GF-D8 (cell line): ENCODE measurements at regions not wholly inside any gene's neighbourhood (a gene's known extent, or its start where the extent isn't known, plus 50 kb on each side); places are given as distances from the start of the nearest gene placed in this dataset.

ENCODE experiments used
- DNase-seq: peaks from one replicate; lab custom pipeline; 2025; lab: John Stamatoyannopoulos, UW

DNA sequence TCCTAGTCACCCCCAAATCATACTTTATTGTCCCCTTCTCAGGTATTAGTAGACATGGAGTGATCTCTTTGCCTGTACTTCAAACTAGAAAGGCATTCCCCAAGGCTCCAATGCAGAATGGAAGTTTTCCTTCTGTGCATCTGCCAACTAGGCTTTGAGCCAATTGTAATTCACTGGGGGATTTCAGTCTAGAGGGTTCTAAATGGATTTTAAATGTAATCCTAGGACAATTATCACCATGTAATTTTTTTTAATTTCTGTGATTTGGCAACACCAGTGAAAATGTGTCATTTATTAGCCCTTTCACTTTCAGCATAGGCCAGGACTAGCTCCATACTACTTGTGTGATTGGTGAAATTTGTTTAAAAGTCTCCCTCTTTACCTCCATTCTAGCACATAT, 557.6 kb upstream of the MARCKS start:
- no peak for DNase-seq

DNA sequence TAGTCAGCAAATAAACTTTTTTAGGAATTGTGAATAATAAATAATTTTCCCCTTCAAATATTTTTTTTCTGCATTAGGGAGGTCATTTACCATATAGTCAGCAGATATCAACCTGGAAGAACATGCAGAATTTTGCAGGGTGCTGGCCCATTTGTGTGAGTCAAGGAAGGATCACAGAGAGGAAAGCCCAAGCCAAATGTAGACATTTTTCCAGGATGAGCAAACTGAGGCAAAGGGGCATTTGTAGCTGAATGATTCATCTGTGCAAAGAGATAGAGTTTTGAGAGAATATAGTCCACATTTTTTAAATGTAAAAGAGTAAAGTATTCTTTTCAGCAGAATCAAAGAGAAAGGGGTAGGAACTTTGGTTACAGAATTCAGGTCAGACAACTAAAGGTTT, 555.5 kb upstream of the MARCKS start:
- no peak for DNase-seq

DNA sequence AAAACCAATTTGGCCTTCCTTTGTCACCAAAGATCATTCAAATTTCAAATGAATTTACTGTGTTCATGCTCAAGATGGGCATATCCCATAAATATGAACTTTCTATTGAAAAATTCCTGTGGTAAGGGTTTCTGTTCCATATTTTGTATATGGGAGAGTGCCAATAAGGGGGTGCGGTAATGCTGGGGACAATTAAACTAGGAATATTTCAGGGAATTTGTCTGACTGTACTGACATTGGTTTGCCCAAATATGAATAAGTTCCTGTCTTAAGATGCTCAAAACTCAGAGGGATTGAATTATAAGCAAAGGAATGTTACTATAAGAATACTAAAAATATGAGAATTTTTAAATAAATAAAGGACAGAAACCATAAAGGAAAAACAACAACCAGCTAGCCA, 553.0 kb upstream of the MARCKS start:
- no peak for DNase-seq

DNA sequence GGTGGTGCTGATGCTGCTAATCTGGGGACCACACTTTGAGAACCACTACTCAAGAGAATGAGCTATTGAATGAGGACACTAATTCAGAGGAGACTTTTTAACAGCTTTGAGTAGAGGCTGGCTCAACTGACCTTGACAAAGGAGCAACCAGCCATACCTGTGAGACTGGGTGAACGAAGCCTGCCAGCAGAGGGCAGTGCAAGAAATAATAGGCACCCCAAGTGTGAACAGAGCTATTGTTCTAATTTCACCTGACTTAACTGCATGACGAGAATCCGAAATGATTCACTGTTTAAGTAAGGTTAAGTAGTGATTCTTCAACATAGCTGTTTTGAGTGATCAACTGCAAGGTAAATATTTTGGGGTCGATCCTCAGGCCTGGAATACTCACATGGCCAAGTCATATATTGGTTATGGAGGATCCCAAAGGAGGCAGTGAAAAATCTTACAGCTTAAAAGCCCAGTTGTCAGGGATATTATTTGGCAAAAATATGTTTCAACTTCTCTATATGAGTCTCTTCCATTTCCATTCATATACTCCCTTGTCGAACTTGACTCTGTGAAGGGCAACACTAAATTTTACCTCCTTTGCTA, 550.5 kb upstream of the MARCKS start:
- no peak for DNase-seq

DNA sequence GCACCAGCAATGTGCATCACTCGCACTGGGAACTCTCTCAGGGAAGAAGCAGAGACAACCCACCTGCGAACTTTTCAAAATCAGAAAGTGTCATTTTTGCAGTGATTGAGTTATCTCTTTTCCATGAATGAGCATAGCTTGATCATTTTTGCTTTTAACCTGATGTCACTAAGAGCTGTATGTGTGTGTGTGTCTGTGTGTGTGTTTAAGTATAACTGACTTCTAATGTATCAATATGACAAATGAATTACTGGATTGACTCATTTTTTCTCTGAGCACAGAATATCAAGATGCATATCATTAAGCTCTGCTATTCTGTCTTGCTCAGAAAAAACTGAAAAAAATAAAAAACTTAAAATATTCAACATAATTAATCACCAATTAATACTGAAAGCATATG, 548.9 kb upstream of the MARCKS start:
- DNase-seq: no peak

DNA sequence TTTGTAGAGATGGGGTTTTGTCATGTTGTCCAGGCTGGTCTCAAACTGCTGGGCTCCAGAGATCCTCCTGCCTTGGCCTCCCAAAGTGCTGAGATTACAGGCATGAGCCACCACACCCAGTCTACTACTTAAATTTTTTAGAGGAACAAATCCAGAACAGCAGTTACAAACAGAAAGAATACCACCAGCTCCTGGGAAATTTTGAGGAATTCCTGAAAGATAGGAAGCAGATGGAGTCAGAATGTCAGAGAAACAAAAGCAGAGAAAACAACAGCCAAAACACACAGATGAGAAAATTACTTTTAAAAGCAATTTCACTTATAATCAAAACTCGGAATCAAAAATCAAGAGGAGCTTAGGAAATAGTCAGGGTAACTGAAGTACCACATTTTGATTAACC, 543.3 kb upstream of the MARCKS start:
- DNase-seq: no peak

DNA sequence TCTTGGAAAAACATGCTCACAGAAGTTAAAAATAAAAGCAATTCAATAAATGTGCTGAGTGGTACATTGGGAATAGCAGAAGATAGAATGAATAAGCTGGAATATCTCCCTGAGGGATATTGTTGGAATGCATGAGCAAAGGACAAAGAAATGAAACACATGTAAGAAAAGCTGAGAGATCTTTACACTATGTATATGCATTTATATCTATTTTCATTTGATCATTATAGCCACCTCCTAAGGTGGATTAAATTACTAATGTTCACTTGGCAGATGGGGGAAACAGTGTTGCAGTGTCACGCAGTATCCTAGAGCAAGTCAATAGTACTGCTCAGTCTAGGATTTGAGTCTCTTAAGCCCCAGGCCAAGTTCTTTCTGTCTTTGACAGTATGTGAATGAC, 542.0 kb upstream of the MARCKS start:
- DNase-seq: no peak

DNA sequence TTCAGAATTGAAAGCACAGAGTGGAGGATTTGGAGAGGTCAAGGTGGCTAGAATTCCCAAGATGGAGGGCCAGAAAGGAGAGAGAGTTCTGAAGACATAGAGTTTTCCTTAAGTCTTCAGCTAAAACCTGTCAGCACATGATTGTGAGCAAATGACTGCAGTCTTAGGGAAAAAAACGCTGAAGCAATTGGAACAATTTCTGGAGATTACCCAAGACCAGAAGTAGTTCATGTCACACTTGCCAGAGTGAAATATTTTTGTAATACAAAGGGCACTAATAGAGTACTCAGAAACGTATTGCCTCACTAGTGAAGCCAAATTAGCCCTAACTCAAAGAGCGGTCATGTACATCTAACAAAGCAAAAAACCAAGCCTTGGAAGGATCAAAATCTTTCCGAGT, 541.3 kb upstream of the MARCKS start:
- no peak for DNase-seq

DNA sequence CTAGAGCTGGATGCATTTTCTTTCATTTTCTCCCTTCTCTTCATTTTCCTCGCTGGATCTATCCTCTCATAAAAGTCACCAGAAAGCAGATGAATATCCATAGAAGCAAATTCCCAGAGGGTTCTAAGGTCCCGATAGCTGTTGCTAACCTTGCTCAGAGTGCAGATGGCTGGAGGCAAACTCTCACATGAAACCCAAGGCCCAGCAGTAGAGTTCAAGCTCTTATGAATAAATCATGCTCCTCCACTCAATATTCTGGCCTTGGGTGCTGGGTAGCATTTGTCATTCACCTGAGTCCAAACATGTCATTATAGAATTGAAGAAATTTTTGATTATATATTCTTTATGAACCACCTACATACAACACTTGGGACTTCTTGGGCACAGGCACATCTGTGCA, 539.7 kb upstream of the MARCKS start:
- DNase-seq: no peak

DNA sequence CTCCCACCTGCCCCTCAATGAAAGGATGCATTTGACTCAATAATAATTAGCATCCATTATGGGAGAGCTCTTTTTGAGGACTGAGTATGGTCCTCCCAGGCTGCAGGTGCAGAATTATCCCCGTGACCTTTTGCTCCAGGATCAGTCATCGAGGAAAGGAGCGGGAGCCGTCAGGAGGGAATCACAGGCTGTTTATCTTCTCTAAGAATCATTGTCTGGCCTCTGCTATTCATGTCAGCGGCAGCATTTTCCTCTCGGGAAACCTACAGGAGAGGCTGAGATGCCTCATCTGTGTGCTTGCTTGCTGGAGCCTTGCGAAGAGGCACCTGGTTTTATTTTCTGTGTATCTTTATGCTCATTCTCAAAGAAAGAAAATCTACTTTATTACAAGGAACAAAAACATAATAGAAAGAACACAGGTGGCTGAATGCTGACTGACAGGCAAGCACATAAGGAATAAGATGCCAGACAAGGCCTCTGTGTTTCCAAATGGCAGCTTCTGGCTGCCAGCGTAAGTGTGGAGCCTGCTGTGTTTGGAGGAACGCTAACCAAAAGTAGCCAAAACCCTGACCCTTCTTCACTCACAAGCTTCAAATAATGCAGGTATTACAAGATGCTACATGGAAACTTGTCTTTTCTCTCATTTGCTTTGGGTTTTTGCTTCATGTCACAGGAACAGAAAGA, 539.1 kb upstream of the MARCKS start:
- DNase-seq: no peak

DNA sequence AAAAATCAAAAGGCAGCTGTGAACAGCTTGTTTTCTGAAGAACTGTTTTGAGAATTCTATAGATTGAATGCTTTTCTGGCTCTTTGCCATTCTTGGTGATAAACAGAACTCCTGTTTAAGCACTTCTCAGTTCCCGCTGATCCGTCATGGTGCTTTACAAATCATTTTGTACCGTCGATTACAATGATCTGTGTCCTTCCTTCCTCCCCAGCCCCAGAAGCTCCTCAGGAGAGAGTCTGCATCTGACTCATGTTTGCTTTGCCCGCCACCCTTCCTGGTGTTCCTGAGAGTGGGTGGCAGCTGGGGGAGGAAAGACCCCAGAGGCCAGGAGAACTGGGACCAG, 538.6 kb upstream of the MARCKS start:
- DNase-seq: no peak

DNA sequence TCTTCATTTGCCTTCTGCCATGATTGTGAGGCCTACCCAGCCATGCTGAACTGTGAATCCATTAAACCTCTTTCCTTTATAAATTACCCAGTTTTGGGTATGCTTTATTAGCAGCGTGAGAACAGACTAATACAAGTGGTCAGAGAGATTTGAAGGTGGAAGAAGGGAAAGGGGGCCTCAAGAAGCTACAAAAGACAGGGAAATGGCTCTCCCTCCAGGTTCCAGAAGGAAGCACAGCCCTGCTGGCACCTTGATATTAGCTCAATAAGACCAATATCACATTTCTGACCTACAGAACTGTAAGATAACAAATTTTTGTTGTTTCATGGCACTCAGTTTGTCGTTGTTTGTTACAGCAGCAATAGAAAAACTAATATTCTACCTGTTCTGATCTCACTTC, 536.5 kb upstream of the MARCKS start:
- no peak for DNase-seq

DNA sequence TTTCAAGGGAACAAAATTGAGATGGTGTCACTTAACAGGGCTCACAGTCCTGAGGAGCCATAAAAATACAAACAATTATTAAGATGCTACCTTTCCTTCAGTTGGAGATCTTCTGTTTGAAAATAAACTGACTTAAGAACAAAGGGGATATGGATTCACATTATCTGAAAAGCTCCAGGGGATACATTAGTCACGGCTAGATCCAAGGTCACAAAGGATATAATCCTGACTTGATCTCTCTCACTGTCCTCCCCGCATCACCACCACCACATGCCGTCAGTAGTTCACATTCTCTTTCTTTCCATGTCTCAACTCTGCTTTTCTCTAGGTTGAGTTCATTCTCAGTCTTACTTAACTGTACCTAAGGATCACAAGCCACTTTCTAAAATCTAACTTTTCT, 530.4 kb upstream of the MARCKS start:
- no peak for DNase-seq

DNA sequence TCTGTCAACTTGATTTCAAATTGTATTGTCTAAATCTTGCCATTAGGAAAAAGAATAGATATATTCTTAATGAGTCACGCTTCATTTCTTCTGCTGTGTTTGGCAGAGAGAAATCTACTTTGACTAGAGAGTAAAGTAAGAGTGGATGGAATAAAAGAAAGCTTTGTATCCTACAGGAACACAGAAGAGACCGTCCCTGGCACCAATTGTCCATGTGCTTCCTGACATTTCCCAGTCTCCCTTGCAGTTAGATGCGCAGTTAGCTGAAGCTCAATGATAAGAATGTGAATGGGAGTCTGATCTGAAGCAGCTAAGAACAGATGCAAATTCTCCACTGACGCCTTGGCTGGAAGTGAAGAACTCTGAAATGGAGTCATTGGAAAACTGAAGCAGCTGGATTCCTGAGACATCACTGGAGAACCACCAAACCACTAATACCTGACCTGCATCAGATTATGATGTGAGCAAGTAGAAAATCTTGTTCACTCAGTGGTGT, 528.2 kb upstream of the MARCKS start:
- no peak for DNase-seq

DNA sequence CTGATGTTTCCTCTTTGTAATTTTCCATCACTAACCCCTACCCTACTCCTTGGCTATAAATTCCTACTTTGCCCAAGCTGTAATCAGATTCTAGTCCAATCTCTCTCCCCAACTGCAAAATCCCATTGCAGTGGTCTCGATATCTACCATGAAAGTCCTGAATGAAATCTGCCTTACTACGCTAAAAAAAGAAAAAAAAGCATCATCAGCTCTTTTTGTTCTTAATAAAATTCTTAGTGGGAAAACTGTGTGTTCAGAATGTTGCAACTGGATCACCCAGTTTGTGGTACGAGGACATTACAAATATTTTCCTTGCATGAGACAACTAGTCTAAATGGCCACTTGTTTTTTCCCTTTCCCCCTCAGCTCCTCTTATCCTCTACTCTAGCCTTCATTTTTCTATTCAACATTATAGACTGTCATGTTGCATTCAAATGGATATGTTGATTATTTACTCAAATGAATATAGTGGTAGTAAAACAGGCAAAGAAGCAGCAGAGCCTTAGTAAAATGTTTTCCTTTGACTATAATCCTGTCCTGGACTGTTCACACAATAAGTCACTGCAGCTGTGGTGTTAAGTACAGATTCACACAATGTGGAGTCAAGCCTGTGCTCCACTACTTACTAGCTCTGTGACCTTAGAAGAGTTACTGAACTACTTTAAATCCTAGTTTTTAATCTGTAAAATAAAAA, 527.1 kb upstream of the MARCKS start:
- no peak for DNase-seq

DNA sequence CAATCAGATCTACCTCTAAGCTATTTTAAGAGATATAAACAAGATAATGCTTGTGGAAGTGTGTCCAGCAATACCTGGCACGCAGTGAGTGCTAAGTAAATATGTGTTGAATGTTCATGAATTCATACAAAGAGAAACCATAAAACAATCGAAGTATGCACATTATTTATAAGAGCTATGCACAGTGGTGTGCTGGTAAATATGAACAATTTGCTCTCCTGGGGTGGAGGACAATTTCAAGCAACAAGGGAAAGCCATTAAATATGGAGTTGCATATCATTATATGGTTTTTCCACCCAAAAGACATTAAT, 526.6 kb upstream of the MARCKS start:
- DNase-seq: no peak

DNA sequence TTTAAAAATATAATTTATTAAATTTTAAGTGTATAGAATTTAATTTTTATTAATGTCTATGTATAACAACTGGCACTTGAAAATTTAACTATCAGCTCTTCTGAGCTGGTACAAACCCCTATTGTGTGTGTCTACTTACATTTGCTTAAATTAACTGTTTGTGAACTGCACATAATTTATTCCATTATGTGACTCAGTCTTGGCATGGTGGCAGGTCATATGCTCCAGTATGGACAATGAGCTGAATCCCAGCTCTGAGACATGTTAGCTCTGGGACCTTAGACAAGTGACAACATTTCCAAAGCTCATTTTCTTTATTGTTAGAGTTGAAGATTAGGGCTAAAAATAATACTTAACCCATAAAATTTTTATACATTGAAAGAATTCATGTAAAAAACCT, 526.1 kb upstream of the MARCKS start:
- DNase-seq: no peak

DNA sequence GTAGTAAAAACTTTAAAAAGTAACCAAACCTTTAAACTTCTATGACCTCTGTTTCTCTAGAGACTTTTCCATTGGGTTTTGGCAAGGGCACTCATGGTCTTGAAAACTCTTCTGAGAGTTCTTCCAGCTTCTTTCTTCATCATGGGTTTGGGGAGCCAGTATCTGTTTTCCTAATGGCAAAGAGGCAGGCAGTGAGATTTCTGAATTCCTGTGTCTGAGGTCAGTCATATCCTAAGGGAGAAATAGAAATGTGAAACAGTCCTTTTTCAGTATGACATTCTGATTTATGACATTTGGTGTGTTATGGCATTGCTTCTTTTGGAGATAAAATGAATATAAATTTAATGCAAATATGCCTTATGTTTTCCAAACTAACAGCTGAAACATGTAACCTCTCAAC, 518.5 kb upstream of the MARCKS start:
- DNase-seq: no peak

DNA sequence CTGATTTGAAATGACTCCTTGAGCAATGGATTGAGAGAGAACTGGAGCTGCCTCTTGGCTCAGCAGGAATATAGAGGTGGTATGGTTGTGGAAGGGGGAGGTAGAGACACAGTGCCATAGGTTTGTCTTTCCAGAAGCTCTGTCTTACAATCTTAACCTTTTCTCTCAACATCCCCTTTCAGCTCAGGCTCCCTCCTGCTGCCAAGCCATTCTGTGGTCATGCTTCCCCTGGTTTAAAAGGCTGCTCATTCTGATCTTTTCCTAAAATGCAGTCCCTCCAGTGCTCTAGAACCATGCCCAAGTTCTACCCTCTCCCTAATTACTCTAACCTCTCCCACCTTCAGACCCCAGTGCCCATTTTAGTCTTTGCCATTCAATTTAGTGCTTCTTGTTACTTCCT, 517.9 kb upstream of the MARCKS start:
- no peak for DNase-seq

DNA sequence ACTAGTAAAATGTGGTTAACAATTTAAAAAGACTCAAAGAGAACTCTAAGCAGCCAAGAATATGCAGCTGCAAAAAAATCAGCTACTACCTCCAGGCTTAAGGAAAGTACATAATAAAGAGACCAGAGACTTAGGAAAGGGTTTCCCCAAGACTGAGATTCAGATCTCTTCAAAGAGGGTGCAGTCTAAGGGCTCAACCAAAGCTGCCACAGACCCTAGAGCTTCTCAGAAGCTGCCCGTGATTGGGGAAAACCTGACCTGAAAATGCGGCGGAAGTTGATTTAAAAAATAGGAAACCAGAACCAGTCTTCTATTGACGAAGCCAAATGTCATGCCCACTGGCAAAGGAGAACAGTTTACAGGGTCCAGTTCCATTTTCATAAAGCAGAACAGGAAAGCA, 516.8 kb upstream of the MARCKS start:
- no peak for DNase-seq

DNA sequence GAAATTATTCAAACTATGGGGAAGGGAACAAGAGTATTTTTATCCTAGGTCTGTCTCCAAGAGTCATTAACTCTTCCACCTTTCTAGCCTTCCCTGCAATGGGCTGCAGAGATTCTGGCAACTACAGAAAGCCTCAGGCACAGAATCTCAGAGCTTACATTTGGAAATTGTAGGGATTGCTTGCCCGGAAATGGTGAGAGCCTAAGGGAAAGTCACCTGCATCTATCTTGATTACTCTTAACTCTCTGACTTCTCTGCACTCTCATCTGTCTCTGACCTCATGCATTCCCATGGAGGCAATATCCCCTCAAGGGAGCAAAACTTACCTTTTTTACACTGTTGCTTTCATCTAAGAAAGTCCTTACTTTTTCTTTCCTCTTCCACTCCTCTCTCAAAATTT, 513.2 kb upstream of the MARCKS start:
- no peak for DNase-seq

DNA sequence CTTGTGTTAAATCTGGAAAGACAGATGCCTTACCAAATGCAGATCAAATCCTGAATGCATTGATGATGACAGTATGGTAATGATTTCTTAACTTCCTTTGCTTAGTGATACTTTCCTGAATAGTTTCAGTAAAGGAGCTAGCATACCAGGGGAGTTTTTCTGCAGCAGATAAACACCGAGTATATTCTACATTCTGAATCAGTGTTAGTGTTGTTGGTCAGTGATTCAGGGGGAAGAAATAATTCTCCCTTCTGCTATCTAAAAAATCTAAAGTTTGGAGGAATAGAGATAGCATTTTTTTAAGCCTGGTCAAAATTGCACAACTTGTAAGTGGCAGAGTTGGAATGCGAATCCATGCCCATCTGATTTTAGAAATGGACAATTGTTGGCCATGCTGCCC, 512.2 kb upstream of the MARCKS start:
- no peak for DNase-seq

DNA sequence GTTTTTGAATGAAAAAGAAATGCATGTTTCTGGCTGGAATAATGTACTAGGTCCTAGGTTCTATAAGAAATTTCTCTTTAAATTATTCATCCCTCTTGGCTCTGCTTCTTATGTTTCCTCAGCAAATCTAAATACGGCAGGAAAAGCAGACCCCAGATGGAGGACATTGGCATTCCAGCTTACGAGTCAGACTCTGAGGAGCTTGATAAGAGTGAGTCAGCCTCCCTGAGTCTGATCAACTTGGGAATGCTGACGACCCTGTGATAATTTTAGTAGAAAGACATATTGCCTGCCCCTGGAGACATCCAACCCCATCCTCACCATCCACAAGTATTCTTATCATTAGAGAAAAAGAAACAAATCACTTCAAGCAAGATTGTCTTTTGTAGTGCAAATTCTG, 509.7 kb upstream of the MARCKS start:
- no peak for DNase-seq

DNA sequence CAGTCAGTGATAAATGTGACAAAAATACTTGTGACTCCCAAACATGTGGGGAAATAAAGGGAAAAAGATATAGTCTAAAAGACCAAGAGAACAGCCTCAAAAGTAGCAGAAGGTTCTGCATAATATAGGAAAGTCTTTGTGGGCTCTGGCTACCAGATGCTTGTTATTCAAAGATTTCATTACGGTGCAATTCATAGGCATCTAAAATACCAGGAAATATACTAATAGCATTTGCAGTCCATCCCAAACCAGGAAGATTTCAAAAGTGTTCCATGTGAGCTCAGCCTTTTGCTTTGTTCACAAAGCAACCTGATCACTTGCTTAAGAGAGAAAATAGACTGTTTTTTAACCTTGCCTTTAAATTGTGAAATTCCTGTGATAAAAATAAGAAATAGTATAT, 506.7 kb upstream of the MARCKS start:
- no peak for DNase-seq
